GM12872 (cell line): ENCODE measurements at regions not wholly inside any gene's neighbourhood (a gene's known extent, or its start where the extent isn't known, plus 50 kb on each side); places are given as distances from the start of the nearest gene placed in this dataset.

ENCODE experiments used
- TF ChIP-seq, protein P1 (sequence below): IDR thresholded peaks from 3 replicates; pipeline ENCODE4 v1.5.1; 2011; ENCODE audit warnings: low read depth, mild to moderate bottlenecking, low read length, moderate library complexity; ENCODE audit not compliant: insufficient read depth

DNA sequence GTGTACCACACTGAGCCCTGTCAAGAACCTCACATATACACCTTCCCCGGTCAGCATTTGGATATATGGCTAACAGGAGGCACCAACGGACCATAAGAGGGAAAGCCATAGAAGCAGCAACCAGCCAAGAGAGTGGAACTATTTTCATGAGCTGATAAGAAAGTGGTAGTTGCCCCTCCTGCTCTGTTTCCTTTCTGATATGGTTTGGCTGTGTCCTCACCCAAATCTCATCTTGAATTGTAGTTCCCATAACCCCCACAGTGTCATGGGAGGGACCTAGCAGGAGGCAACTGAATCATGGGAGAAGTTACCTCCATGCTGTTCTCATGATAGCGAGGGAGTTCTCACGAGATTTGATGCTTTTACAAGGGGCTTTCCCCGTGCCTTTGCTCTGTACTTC, 366.1 kb upstream of the DAB1 start:
- TF ChIP-seq, protein P1, sequence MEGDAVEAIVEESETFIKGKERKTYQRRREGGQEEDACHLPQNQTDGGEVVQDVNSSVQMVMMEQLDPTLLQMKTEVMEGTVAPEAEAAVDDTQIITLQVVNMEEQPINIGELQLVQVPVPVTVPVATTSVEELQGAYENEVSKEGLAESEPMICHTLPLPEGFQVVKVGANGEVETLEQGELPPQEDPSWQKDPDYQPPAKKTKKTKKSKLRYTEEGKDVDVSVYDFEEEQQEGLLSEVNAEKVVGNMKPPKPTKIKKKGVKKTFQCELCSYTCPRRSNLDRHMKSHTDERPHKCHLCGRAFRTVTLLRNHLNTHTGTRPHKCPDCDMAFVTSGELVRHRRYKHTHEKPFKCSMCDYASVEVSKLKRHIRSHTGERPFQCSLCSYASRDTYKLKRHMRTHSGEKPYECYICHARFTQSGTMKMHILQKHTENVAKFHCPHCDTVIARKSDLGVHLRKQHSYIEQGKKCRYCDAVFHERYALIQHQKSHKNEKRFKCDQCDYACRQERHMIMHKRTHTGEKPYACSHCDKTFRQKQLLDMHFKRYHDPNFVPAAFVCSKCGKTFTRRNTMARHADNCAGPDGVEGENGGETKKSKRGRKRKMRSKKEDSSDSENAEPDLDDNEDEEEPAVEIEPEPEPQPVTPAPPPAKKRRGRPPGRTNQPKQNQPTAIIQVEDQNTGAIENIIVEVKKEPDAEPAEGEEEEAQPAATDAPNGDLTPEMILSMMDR, result no peak

DNA sequence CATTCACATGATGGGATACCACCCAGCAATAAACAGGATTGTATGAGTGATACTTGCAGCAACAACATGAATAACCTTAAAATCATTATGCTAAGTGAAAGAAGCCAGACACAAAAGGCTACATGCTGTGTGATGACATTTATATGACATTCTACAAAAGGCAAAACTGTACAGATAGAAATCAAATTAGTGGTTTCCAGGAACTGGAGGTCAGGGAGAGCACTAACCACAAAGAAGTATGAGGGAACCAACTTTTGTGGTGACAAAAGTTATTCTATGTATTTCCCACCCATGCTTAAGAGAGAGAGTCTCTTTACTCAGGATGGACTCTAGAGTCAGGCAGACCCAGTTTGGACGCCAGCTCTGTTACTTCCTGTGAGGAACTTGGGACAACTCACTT, 364.5 kb upstream of the DAB1 start:
- TF ChIP-seq, protein P1, result no peak

- TF ChIP-seq, protein P1, result no peak
Observed at GRCh38 chr1:57784356-57784755, 360.5 kb upstream of the DAB1 start.

DNA sequence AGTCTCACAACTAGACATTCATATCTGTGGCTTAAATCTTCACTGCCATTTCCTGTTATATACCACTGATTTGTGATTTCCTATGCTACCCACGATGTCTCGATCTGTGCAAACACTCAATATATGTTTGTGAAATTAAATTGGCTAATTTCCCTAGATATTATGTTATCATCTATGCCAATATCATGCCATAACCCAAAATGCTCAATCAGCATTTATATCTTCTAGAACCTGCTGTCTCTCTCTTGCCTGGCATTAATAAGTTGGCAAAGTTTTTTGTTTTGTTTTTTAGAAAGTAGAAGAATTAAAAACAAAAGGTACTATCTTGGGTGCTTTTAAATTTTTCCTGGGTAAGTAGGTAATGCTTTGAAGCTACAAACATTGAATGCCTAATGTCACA, 358.5 kb upstream of the DAB1 start:
- TF ChIP-seq, protein P1, result no peak

DNA sequence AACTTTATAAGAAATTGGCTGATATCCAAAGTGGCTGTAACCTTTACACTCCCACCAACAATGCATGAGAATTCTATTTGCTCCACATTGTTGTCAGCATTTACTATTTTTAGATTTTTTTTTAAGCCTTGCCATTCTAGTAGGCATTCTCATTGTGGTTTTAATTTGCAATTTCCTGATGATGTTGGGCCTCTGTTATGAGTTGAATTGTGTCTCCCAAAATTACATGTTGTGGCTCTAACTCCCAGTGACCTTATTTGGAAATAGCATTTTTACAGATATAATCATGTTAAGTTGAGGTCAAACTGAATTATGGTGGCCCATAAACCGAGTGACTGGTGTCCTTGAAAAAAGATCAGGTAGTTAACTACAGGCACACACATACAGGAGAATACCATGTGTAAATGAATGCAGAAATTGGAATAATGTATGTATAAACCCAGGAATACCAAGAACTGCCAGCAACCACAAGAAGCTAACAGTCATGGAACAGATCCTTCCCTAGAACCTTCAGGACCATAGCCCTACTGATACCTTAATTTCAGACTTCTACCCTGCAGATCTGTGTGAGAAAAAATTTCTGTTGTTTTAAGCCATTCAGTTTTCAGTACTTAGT, 348.8 kb upstream of the DAB1 start:
- TF ChIP-seq, protein P1, result no peak

GRCh38 chr1:57770772-57771171, 346.9 kb upstream of the DAB1 start:
- TF ChIP-seq, protein P1, result peak; percentile 45; the same call in 2 of the 3 replicates

GRCh38 chr1:57770236-57770635, 346.4 kb upstream of the DAB1 start:
- TF ChIP-seq, protein P1, result no peak
